ENCODE measurements at regions not wholly inside any gene's neighbourhood (a gene's known extent, or its start where the extent isn't known, plus 50 kb on each side); places are given as distances from the start of the nearest gene placed in this dataset.

GRCh38 chr21:16044676-16045075 lies 314.9 kb downstream of the USP25 start:
- Histone ChIP-seq H3K4me3 (no peak overlapping the region), H3K9me3 (no peaks in the 10 kb centered on the region), H3K27me3 (no peaks in the 10 kb centered on the region), H3K36me3 (no peaks in the 10 kb centered on the region), H3K27ac (no peak overlapping the region), H3K4me1 (no peaks in the 10 kb centered on the region)
- intact Hi-C loops (cut with DNase I) = no loop called here
- no peak for ATAC-seq
- no peak for TF ChIP-seq CTCF (IDR thresholded peaks at IDR 0.05)
- DNase-seq = no peak

DNA sequence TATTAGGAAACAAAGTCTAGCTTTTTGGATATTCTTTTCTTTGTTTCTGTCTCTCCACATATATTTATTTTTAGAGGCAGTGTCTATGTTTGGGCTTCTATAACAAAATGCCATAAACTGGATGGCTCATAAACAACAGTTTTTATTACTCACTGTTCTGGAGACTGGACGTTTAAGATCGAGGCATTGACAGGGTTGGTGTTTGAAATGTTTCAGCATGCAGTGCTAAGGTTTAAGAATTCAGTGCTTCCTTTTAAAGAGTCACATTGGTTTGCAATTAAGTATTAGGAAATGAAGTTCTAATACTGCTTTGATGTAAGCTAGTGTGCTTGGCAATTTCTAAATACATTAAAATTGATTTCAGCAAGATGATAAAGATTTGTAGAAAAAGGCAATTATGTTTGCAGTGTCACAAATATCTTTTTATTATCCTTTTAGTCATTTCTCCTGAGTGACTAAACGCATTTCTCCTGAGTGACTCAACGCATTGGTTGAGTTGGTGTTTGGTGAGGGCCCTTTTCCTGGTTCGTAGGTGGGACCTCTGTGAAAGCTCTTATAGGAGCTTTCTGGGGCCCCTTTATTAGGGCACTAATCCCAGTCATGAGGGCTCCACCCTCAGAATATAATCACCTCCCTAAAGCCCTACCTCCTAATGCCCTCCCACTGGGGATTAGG lies 317.0 kb downstream of the USP25 start:
- Histone ChIP-seq H3K36me3 (no peaks in the 10 kb centered on the region), H3K9me3 (no peaks in the 10 kb centered on the region), H3K27me3 (no peaks in the 10 kb centered on the region), H3K4me1 (no peaks in the 10 kb centered on the region), H3K4me3 (no peak overlapping the region), H3K27ac (no peak overlapping the region)
- intact Hi-C loops (cut with DNase I) = no loop called here
- ATAC-seq = no peak
- no peak for DNase-seq
- TF ChIP-seq CTCF (IDR thresholded peaks at IDR 0.05) = no peak

DNA sequence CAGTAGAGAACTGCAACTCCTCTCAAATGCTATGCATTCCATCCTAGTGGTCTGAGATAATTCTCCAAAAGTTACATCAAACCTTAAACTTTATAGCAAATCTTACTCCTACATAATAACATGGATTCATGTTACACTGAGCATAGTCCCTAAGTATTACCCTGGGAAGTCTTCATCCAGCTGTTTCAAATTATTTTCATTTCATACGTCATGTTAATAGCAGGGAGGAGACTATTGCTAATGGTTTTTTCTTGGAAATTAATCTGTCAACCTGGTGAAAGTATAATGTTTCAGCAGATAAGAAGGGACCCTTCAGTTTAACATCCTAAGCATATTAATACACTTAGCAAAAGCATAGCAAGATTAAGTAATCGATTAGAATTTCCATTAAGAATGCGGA lies 318.1 kb downstream of the USP25 start:
- Histone ChIP-seq H3K9me3 (no peaks in the 10 kb centered on the region), H3K27ac (no peak overlapping the region), H3K36me3 (no peaks in the 10 kb centered on the region), H3K4me3 (no peak overlapping the region), H3K4me1 (no peaks in the 10 kb centered on the region), H3K27me3 (no peaks in the 10 kb centered on the region)
- intact Hi-C loops (cut with DNase I) = no loop called here
- TF ChIP-seq CTCF (IDR thresholded peaks at IDR 0.05) = no peak
- ATAC-seq = no peak
- no peak for DNase-seq

GRCh38 chr21:16055014-16055413 lies 325.2 kb downstream of the USP25 start:
- no peaks in the 10 kb centered on the region for H3K36me3 ChIP-seq
- intact Hi-C loops (cut with DNase I) = no loop called here
- peak; percentile 79 for ATAC-seq
- H3K9me3 ChIP-seq = no peaks in the 10 kb centered on the region
- DNase-seq = no peak
- no peaks in the 10 kb centered on the region for H3K4me1 ChIP-seq
- H3K27ac ChIP-seq = no peak overlapping the region
- H3K27me3 ChIP-seq = no peaks in the 10 kb centered on the region
- TF ChIP-seq CTCF (IDR thresholded peaks at IDR 0.05) = no peak
- H3K4me3 ChIP-seq = no peak overlapping the region

GRCh38 chr21:16058896-16059295 lies 329.1 kb downstream of the USP25 start:
- Histone ChIP-seq H3K27me3 (no peaks in the 10 kb centered on the region), H3K27ac (no peak overlapping the region), H3K4me1 (no peaks in the 10 kb centered on the region), H3K9me3 (no peaks in the 10 kb centered on the region), H3K4me3 (no peak overlapping the region), H3K36me3 (no peaks in the 10 kb centered on the region)
- intact Hi-C loops (cut with DNase I) = no loop called here
- no peak for DNase-seq
- TF ChIP-seq CTCF (IDR thresholded peaks at IDR 0.05) = no peak
- ATAC-seq = no peak

DNA sequence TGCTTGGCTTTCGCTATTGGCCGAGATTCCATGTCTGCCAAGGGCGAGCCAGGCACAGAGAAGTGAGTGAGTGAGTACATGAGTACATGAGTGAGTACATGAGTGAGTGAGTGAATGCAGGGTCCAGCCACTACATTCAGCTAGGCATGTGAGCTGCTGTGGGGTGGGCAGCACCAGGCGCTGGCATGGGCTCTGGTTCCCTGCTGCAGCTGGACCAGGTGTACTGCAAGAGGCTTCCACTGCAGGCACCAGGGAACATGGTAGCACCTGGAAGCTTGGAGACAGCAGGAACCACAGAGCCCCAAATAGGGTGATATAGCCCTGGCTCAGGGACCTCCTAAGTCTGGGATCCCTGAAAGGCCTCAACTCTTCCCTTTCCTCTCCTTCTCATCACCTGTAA lies 330.2 kb downstream of the USP25 start:
- DNase-seq (no peak), ATAC-seq (peak; percentile 17)
- Histone ChIP-seq H3K4me1 (no peaks in the 10 kb centered on the region), H3K4me3 (no peak overlapping the region), H3K9me3 (no peaks in the 10 kb centered on the region), H3K27me3 (no peaks in the 10 kb centered on the region), H3K36me3 (no peaks in the 10 kb centered on the region), H3K27ac (no peak overlapping the region)
- no peak for TF ChIP-seq CTCF (IDR thresholded peaks at IDR 0.05)
- intact Hi-C loops (cut with DNase I) = no loop called here
